ENCODE measurements at regions not wholly inside any gene's neighbourhood (a gene's known extent, or its start where the extent isn't known, plus 50 kb on each side); places are given as distances from the start of the nearest gene placed in this dataset.

GRCh38 chr17:13385481-13385911 is 216.2 kb downstream of the HS3ST3A1 start:
- no peaks in the 10 kb centered on the region for H3K36me3 ChIP-seq (replicated peaks in 1 of 2; ENCODE audit: control insufficient read depth in 1 of 2, insufficient read depth in 2 of 2, low read length in 2 of 2)
- H3K27ac Mint-ChIP-seq, result peak overlapping the region; percentile 48 to 95 (median 82)
- H3K9ac ChIP-seq (ENCODE audit: insufficient read depth, low read length, poor library complexity, severe bottlenecking), result peak overlapping the region; percentile 45
- peak overlapping the region; percentile 80 for H2AFZ ChIP-seq (ENCODE audit: insufficient read depth, low read depth, low read length, poor library complexity, severe bottlenecking)
- peak overlapping the region in 2 of 3 experiments; percentile 27 to 64 for H3K4me3 ChIP-seq (replicated peaks in 1 of 3; ENCODE audit: low read depth in 2 of 3, low read length in 3 of 3)
- no peaks in the 10 kb centered on the region for H3K9me3 Mint-ChIP-seq
- no peaks in the 10 kb centered on the region for H3K27me3 ChIP-seq (ENCODE audit: control insufficient read depth in 2 of 2, insufficient read depth in 2 of 2, low read length in 2 of 2)
- H3K27me3 Mint-ChIP-seq (ENCODE audit: low read depth in 3 of 3), result peaks cover 1 to 4% (median 3%) of the 10 kb centered on the region in 3 donors
- H3K27ac ChIP-seq (ENCODE audit: low read depth in 1 of 2, low read length in 2 of 2), result peak overlapping the region in 1 of 2 donors; percentile 77
- no peaks in the 10 kb centered on the region for H3K36me3 Mint-ChIP-seq
- H3K4me2 ChIP-seq (replicated peaks; ENCODE audit: extremely low read depth, low read length, poor library complexity, severe bottlenecking), result peak overlapping the region; percentile 75
- peaks cover 16% of the 10 kb centered on the region for H3K4me1 Mint-ChIP-seq
- DNase-seq, result peak; percentile 50 to 69 (median 64)
- WGBS (ENCODE audit: insufficient coverage), result 9% methylated on average over 4 of the region's 5 CpGs
- H3K79me2 ChIP-seq (ENCODE audit: insufficient read depth, low read length), result no peaks in the 10 kb centered on the region
- H3K4me3 Mint-ChIP-seq, result peak overlapping the region; percentile 50 to 91
- intact Hi-C loops (cut with micrococcal nuclease), result no loop called here
- H3K4me1 ChIP-seq (ENCODE audit: control insufficient read depth in 1 of 2, insufficient read depth in 2 of 2, low read length in 2 of 2), result peaks cover 12% of the 10 kb centered on the region in 2 donors
- H3K9me3 ChIP-seq (replicated peaks in 1 of 2; ENCODE audit: control insufficient read depth in 1 of 2, insufficient read depth in 1 of 2, low read length in 2 of 2), result no peaks in the 10 kb centered on the region
- no peaks in the 10 kb centered on the region for H4K20me1 ChIP-seq (ENCODE audit: insufficient read depth, low read length)
- no peak for TF ChIP-seq CTCF (IDR thresholded peaks at IDR 0.05)

GRCh38 chr17:13384626-13385025 is 217.1 kb downstream of the HS3ST3A1 start:
- Mint-ChIP-seq H3K27me3 (ENCODE audit: low read depth in 3 of 3) (peaks cover 1 to 4% (median 2%) of the 10 kb centered on the region in 3 donors), H3K4me1 (peaks cover 25% of the 10 kb centered on the region), H3K36me3 (no peaks in the 10 kb centered on the region), H3K9me3 (no peaks in the 10 kb centered on the region), H3K27ac (no peak overlapping the region), H3K4me3 (no peak overlapping the region)
- Histone ChIP-seq H3K4me1 (ENCODE audit: control insufficient read depth in 1 of 2, insufficient read depth in 2 of 2, low read length in 2 of 2) (peaks cover 17 to 19% of the 10 kb centered on the region in 2 donors), H3K36me3 (replicated peaks in 1 of 2; ENCODE audit: control insufficient read depth in 1 of 2, insufficient read depth in 2 of 2, low read length in 2 of 2) (no peaks in the 10 kb centered on the region), H3K9ac (ENCODE audit: insufficient read depth, low read length, poor library complexity, severe bottlenecking) (no peak overlapping the region), H2AFZ (ENCODE audit: insufficient read depth, low read depth, low read length, poor library complexity, severe bottlenecking) (no peak overlapping the region), H3K4me3 (replicated peaks in 1 of 3; ENCODE audit: low read depth in 2 of 3, low read length in 3 of 3) (no peak overlapping the region), H3K27ac (ENCODE audit: low read depth in 1 of 2, low read length in 2 of 2) (no peak overlapping the region), H3K4me2 (replicated peaks; ENCODE audit: extremely low read depth, low read length, poor library complexity, severe bottlenecking) (no peak overlapping the region), H3K27me3 (ENCODE audit: control insufficient read depth in 2 of 2, insufficient read depth in 2 of 2, low read length in 2 of 2) (no peaks in the 10 kb centered on the region), H3K9me3 (replicated peaks in 1 of 2; ENCODE audit: control insufficient read depth in 1 of 2, insufficient read depth in 1 of 2, low read length in 2 of 2) (no peaks in the 10 kb centered on the region), H3K79me2 (ENCODE audit: insufficient read depth, low read length) (no peaks in the 10 kb centered on the region), H4K20me1 (ENCODE audit: insufficient read depth, low read length) (no peaks in the 10 kb centered on the region)
- WGBS (ENCODE audit: insufficient coverage), result no CpG with 5 or more reads among the region's 1 CpG
- intact Hi-C loops (cut with micrococcal nuclease), result no loop called here
- no peak for DNase-seq
- no peak for TF ChIP-seq CTCF (IDR thresholded peaks at IDR 0.05)

Measured in CD14-positive monocyte (primary cell).